ENCODE measurements at regions not wholly inside any gene's neighbourhood (a gene's known extent, or its start where the extent isn't known, plus 50 kb on each side); places are given as distances from the start of the nearest gene placed in this dataset.

DNA sequence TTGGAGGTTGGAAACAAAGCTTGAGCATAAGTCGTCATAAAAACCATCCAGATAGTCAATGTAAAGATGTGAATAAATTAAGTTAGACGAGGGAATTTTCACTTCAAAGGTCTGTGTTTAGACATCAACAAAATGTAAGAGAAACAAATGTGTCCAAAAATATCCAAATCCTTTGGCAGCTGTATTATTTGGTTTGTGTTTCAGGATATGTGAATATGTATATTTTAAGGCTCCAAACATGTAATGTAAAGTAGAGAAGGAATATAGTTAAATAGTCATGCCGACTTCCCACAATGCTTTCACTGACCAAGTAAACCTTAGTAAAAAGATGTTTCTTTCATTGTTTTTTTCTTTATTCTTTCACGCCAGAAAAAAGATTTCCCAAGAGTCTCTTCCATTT, 604.9 kb upstream of the NRP1 start:
- ATAC-seq (no peak), DNase-seq (no peak)
- Histone ChIP-seq H3K4me3 (ENCODE audit: low read length) (no peak overlapping the region), H3K4me1 (ENCODE audit: control insufficient read depth in 2 of 2, insufficient read depth in 2 of 2, low read length in 2 of 2) (no peaks in the 10 kb centered on the region), H3K27me3 (ENCODE audit: control insufficient read depth in 2 of 2, insufficient read depth in 2 of 2, low read length in 2 of 2) (no peaks in the 10 kb centered on the region), H3K36me3 (ENCODE audit: control insufficient read depth in 2 of 3, insufficient read depth in 3 of 3, low read length in 3 of 3) (no peaks in the 10 kb centered on the region), H3K9me3 (ENCODE audit: control insufficient read depth in 2 of 3, low read length in 3 of 3) (no peaks in the 10 kb centered on the region), H3K27ac (ENCODE audit: low read depth, low read length) (no peak overlapping the region)
- ChIA-PET POLR2A (no interaction called here), CTCF (no interaction called here)
- Mint-ChIP-seq H3K27ac (no peak overlapping the region), H3K36me3 (no peaks in the 10 kb centered on the region), H3K4me1 (no peaks in the 10 kb centered on the region), H3K27me3 (peaks cover 0 to 8% (median 4%) of the 10 kb centered on the region in 5 donors), H3K9me3 (peaks cover 0 to 1% (median 0%) of the 10 kb centered on the region in 11 donors), H3K4me3 (no peak overlapping the region)
- intact Hi-C loops (cut with micrococcal nuclease) = no loop called here

DNA sequence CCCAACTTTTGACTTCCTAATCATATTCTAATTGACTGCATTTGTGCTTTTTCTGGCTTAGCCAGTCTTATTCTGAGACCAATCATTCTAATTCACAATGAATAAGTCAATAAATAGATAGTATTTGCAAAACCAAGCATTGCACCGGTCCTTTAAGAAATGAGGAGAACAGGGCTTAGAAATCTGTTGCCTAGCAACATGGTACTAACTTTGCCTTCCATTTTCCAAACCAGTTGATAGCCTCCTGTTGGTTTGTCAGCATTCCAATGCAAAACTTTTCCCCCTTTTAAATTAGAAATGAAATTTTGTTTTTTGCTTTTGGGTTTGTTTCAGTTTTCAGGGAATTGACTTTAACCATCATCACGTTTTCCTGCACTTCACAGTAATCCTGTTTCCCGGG, 603.5 kb upstream of the NRP1 start:
- Mint-ChIP-seq H3K27me3 (peaks cover 0 to 5% (median 4%) of the 10 kb centered on the region in 5 donors), H3K4me3 (no peak overlapping the region), H3K27ac (no peak overlapping the region), H3K4me1 (no peaks in the 10 kb centered on the region), H3K9me3 (peaks cover 0 to 2% (median 0%) of the 10 kb centered on the region in 11 donors), H3K36me3 (no peaks in the 10 kb centered on the region)
- Histone ChIP-seq H3K4me1 (ENCODE audit: control insufficient read depth in 2 of 2, insufficient read depth in 2 of 2, low read length in 2 of 2) (no peaks in the 10 kb centered on the region), H3K4me3 (ENCODE audit: low read length) (no peak overlapping the region), H3K9me3 (ENCODE audit: control insufficient read depth in 2 of 3, low read length in 3 of 3) (no peaks in the 10 kb centered on the region), H3K36me3 (ENCODE audit: control insufficient read depth in 2 of 3, insufficient read depth in 3 of 3, low read length in 3 of 3) (no peaks in the 10 kb centered on the region), H3K27me3 (ENCODE audit: control insufficient read depth in 2 of 2, insufficient read depth in 2 of 2, low read length in 2 of 2) (no peaks in the 10 kb centered on the region), H3K27ac (ENCODE audit: low read depth, low read length) (no peak overlapping the region)
- POLR2A ChIA-PET = no interaction called here
- ATAC-seq (no peak), DNase-seq (no peak)
- intact Hi-C loops (cut with micrococcal nuclease) = no loop called here
- CTCF ChIA-PET = no interaction called here

DNA sequence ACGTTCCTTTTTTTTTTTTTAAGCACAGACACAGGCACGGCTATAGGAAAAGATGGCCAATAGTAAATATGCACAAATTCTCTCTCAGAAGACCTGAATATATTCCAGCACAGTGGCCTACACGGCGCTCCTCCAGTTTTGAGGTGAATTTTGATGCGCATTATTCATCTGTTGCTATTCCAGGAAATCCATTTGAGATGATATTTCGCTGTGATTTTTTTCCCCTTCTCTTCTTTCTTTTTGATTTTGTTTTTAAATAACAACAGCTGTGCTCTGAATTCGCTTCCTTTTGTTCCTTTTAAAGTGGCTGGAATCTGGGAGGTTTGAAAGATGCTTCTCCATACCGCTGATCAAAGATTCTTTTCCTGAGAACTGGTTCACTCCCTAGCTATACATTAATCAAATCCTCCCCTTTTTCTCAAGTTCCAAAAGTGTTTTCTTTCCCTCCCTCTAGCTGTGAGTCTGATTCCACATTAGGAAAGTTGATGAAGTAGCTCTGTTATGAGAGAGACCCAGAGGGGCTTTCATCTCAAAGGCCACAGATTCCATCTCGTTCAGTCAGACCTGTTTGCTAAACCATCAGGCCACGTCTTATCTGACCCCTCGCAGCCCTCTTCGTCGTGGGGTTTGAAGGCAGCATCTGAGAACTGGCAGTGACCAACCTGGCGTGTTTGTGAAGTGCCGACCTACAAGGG, 602.7 kb upstream of the NRP1 start:
- ChIA-PET CTCF (no interaction called here), POLR2A (no interaction called here)
- H3K4me3 ChIP-seq (ENCODE audit: low read length) = no peak overlapping the region
- H3K27me3 ChIP-seq (ENCODE audit: control insufficient read depth in 2 of 2, insufficient read depth in 2 of 2, low read length in 2 of 2) = no peaks in the 10 kb centered on the region
- Mint-ChIP-seq H3K4me3 (no peak overlapping the region), H3K9me3 (peaks cover 0 to 2% (median 0%) of the 10 kb centered on the region in 11 donors), H3K27me3 (peaks cover 0 to 10% (median 10%) of the 10 kb centered on the region in 5 donors), H3K4me1 (no peaks in the 10 kb centered on the region), H3K36me3 (no peaks in the 10 kb centered on the region), H3K27ac (no peak overlapping the region)
- DNase-seq (no peak), ATAC-seq (no peak)
- H3K4me1 ChIP-seq (ENCODE audit: control insufficient read depth in 2 of 2, insufficient read depth in 2 of 2, low read length in 2 of 2) = no peaks in the 10 kb centered on the region
- no peaks in the 10 kb centered on the region for H3K9me3 ChIP-seq (ENCODE audit: control insufficient read depth in 2 of 3, low read length in 3 of 3)
- H3K36me3 ChIP-seq (ENCODE audit: control insufficient read depth in 2 of 3, insufficient read depth in 3 of 3, low read length in 3 of 3) = no peaks in the 10 kb centered on the region
- intact Hi-C loops (cut with micrococcal nuclease) = no loop called here
- H3K27ac ChIP-seq (ENCODE audit: low read depth, low read length) = no peak overlapping the region

DNA sequence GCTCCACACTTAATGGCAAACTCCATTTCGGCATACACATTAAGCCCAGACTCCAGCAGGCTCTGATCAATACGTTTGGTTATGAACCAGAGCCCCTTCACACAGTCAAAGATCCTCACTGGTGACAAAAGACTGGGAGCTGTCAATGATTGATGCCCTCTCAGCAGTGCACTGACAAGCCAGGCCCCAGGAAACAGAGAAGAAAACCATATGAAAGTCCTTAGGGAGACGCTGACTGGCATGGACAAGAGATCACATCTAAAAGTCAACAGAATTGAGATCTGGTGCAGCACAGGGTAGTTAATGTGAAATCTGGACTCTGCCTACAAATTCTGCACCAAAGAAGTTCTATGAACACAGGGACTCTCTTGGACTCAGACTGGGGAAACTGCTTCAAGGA, 600.9 kb upstream of the NRP1 start:
- Mint-ChIP-seq H3K9me3 (peaks cover 0 to 2% (median 0%) of the 10 kb centered on the region in 11 donors), H3K27ac (no peak overlapping the region), H3K4me1 (no peaks in the 10 kb centered on the region), H3K4me3 (no peak overlapping the region), H3K36me3 (no peaks in the 10 kb centered on the region), H3K27me3 (peaks cover 0 to 24% (median 11%) of the 10 kb centered on the region in 5 donors)
- Histone ChIP-seq H3K4me1 (ENCODE audit: control insufficient read depth in 2 of 2, insufficient read depth in 2 of 2, low read length in 2 of 2) (no peaks in the 10 kb centered on the region), H3K36me3 (ENCODE audit: control insufficient read depth in 2 of 3, insufficient read depth in 3 of 3, low read length in 3 of 3) (no peaks in the 10 kb centered on the region), H3K27me3 (ENCODE audit: control insufficient read depth in 2 of 2, insufficient read depth in 2 of 2, low read length in 2 of 2) (no peaks in the 10 kb centered on the region), H3K4me3 (ENCODE audit: low read length) (no peak overlapping the region), H3K27ac (ENCODE audit: low read depth, low read length) (no peak overlapping the region), H3K9me3 (ENCODE audit: control insufficient read depth in 2 of 3, low read length in 3 of 3) (no peaks in the 10 kb centered on the region)
- CTCF ChIA-PET = no interaction called here
- POLR2A ChIA-PET = no interaction called here
- DNase-seq (no peak), ATAC-seq (no peak)
- intact Hi-C loops (cut with micrococcal nuclease) = no loop called here

DNA sequence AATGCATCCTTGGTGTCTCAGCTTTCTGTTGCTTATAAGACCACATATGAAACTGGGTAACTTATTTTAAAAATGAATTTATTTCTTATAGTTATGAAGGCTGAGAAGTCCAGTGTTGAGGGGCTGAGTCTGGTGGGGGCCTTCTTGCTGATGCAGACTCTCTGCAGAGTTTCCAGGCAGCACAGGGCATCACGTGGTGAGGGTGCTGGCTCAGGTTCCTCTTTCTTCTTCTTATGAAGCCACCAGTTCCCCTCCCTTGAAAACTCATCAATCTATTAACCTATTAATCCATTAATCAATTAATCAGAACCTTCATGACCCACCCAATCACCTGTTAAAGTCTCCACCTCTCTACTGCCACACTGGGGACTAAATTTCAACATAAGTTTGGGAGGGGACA, 595.6 kb upstream of the NRP1 start:
- Mint-ChIP-seq H3K4me1 (no peaks in the 10 kb centered on the region), H3K36me3 (no peaks in the 10 kb centered on the region), H3K4me3 (no peak overlapping the region), H3K27ac (no peak overlapping the region), H3K27me3 (peaks cover 0 to 25% (median 17%) of the 10 kb centered on the region in 5 donors), H3K9me3 (peaks cover 0 to 2% (median 0%) of the 10 kb centered on the region in 11 donors)
- no peaks in the 10 kb centered on the region for H3K36me3 ChIP-seq (ENCODE audit: control insufficient read depth in 2 of 3, insufficient read depth in 3 of 3, low read length in 3 of 3)
- no peaks in the 10 kb centered on the region for H3K4me1 ChIP-seq (ENCODE audit: control insufficient read depth in 2 of 2, insufficient read depth in 2 of 2, low read length in 2 of 2)
- no peak overlapping the region for H3K4me3 ChIP-seq (ENCODE audit: low read length)
- ATAC-seq (no peak), DNase-seq (no peak)
- POLR2A ChIA-PET = no interaction called here
- CTCF ChIA-PET = no interaction called here
- no peaks in the 10 kb centered on the region for H3K27me3 ChIP-seq (ENCODE audit: control insufficient read depth in 2 of 2, insufficient read depth in 2 of 2, low read length in 2 of 2)
- intact Hi-C loops (cut with micrococcal nuclease) = no loop called here
- H3K9me3 ChIP-seq (ENCODE audit: control insufficient read depth in 2 of 3, low read length in 3 of 3) = no peaks in the 10 kb centered on the region
- no peak overlapping the region for H3K27ac ChIP-seq (ENCODE audit: low read depth, low read length)

DNA sequence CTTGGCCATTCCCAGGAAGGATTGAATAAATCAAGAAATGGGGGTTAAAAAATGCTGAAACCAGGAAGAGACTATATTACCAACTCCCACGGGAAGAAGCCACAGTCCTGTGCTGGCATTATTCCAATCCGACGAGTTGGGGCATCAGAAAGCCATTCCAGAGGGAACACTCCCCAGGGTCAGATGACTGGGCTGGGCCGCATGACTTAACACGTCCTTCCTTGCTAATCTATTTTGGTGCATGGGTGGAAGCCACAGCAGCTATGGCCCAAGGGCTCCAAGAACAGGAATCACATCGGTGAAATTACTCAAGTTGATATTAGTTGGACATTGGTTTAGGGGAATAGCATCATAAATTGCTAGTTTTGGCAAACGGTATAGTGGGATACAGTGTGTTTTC, 592.9 kb upstream of the NRP1 start:
- ATAC-seq (no peak), DNase-seq (no peak)
- H3K4me3 Mint-ChIP-seq = no peak overlapping the region
- ChIA-PET CTCF (no interaction called here), POLR2A (no interaction called here)
- no peak overlapping the region for H3K4me3 ChIP-seq (ENCODE audit: low read length)
- H3K9me3 Mint-ChIP-seq = no peaks in the 10 kb centered on the region
- H3K4me1 ChIP-seq (ENCODE audit: control insufficient read depth in 2 of 2, insufficient read depth in 2 of 2, low read length in 2 of 2) = no peaks in the 10 kb centered on the region
- H3K27me3 ChIP-seq (ENCODE audit: control insufficient read depth in 2 of 2, insufficient read depth in 2 of 2, low read length in 2 of 2) = no peaks in the 10 kb centered on the region
- H3K36me3 ChIP-seq (ENCODE audit: control insufficient read depth in 2 of 3, insufficient read depth in 3 of 3, low read length in 3 of 3) = no peaks in the 10 kb centered on the region
- H3K36me3 Mint-ChIP-seq = no peaks in the 10 kb centered on the region
- no peaks in the 10 kb centered on the region for H3K9me3 ChIP-seq (ENCODE audit: control insufficient read depth in 2 of 3, low read length in 3 of 3)
- no peak overlapping the region for H3K27ac ChIP-seq (ENCODE audit: low read depth, low read length)
- H3K4me1 Mint-ChIP-seq = no peaks in the 10 kb centered on the region
- no peak overlapping the region for H3K27ac Mint-ChIP-seq
- intact Hi-C loops (cut with micrococcal nuclease) = no loop called here
- peaks cover 0 to 20% (median 12%) of the 10 kb centered on the region in 5 donors for H3K27me3 Mint-ChIP-seq

DNA sequence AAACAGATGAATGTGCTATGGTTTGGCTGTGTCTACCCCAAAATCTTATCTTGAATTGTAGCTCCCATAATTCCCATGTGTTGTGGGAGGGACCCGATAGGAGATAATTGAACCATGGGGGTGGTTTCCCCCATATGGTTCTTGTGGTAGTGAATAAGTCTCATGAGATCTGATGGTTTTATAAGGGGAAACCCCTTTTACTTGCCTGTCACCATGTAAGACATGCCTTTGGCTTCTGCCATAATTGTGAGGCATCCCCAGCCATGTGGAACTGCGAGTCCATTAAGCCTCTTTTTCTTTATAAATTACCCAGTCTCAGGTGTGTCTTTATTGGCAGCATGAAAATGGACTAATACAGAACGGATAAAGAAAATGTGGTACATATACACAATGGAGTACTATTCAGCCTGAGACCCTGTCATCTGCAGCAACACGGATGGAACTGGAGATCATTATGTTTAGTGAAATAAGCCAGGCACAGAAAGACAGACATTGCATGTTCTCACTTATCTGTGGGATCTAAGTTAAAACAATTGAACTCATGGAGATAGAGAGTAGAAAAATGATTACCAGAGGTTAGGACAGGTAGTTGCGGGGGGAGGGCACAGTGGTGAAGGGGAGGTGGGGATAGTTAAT, 587.6 kb upstream of the NRP1 start:
- Histone ChIP-seq H3K27ac (ENCODE audit: low read depth, low read length) (no peak overlapping the region), H3K4me1 (ENCODE audit: control insufficient read depth in 2 of 2, insufficient read depth in 2 of 2, low read length in 2 of 2) (no peaks in the 10 kb centered on the region), H3K36me3 (ENCODE audit: control insufficient read depth in 2 of 3, insufficient read depth in 3 of 3, low read length in 3 of 3) (no peaks in the 10 kb centered on the region), H3K9me3 (ENCODE audit: control insufficient read depth in 2 of 3, low read length in 3 of 3) (no peaks in the 10 kb centered on the region), H3K4me3 (ENCODE audit: low read length) (no peak overlapping the region), H3K27me3 (ENCODE audit: control insufficient read depth in 2 of 2, insufficient read depth in 2 of 2, low read length in 2 of 2) (no peaks in the 10 kb centered on the region)
- peaks cover 0 to 14% (median 7%) of the 10 kb centered on the region in 5 donors for H3K27me3 Mint-ChIP-seq
- intact Hi-C loops (cut with micrococcal nuclease) = no loop called here
- H3K4me3 Mint-ChIP-seq = no peak overlapping the region
- DNase-seq (no peak), ATAC-seq (no peak)
- no peaks in the 10 kb centered on the region for H3K36me3 Mint-ChIP-seq
- CTCF ChIA-PET = no interaction called here
- peaks cover 0 to 5% (median 0%) of the 10 kb centered on the region in 11 donors for H3K9me3 Mint-ChIP-seq
- H3K4me1 Mint-ChIP-seq = no peaks in the 10 kb centered on the region
- H3K27ac Mint-ChIP-seq = no peak overlapping the region
- POLR2A ChIA-PET = no interaction called here

Measured in naive thymus-derived CD4-positive, alpha-beta T cell (primary cell).